ENCODE measurements at regions not wholly inside any gene's neighbourhood (a gene's known extent, or its start where the extent isn't known, plus 50 kb on each side); places are given as distances from the start of the nearest gene placed in this dataset.

DNA sequence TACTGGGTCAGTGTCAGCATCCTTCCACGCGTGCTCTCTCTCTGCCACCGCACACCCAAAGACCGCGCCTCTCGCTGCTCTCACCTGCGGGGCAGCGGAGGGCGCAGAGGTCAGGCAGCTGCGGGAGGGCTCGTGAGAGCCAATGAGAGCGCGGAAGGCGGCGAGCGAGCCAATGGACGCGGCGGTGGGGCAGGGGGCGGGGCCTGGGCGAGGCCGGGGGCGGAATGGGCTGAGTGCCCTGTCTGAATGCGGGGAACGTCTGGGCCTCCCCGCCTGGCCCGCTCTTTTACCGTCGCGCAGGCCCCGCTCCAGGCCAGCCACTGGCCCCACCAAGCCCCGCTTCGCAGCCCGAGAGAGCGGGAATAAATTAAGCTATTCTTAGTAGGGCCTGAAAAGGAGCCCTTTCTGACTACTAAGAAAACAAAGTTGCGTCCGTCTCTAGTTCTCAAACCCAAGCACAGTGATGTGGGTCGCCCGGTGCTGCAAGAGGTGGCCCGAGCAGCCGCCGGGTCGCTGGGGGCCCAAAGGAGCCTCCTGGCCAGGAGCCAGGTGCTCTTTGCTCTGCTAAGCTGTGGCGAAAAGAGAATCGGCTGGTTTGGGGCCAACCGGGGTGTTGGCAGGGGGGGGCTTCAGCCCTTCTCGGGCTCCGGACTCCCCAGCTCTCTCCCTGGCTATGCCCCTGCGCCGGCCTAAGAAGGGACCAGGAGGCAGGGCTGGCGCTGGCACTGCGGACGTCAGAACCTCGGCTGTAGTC, 81.1 kb upstream of the GLI2 start:
- H3K9me2 ChIP-seq (replicated peaks; ENCODE audit: control insufficient read depth, low read length) = no peaks in the 10 kb centered on the region
- H3F3A ChIP-seq (ENCODE audit: control insufficient read depth, insufficient read depth) = no peaks in the 10 kb centered on the region
- peaks cover 4% of the 10 kb centered on the region; the same call in 1 of the 2 replicates for H3K9me3 ChIP-seq (ENCODE audit: control insufficient read depth, insufficient read depth, low read length)
- TF ChIP-seq EZH2phosphoT487 (IDR thresholded peaks at IDR 0.05; ENCODE audit: borderline replicate concordance, low read length) (no peak), CTCF (IDR thresholded peaks at IDR 0.05; ENCODE audit: low read depth, low read length, poor library complexity, severe bottlenecking) (no peak)
- no peaks in the 10 kb centered on the region for H3K79me2 ChIP-seq (ENCODE audit: control insufficient read depth, low read length)
- no peaks in the 10 kb centered on the region for H3K27me3 ChIP-seq (ENCODE audit: control insufficient read depth, low read length)
- no peak overlapping the region for H3K4me2 ChIP-seq (ENCODE audit: low read length)
- no peaks in the 10 kb centered on the region for H4K20me1 ChIP-seq (ENCODE audit: control insufficient read depth, insufficient read depth, low read depth, low read length)
- no peak overlapping the region for H3K27ac ChIP-seq (ENCODE audit: low read depth, low read length)
- H3K4me1 ChIP-seq (ENCODE audit: control insufficient read depth, low read length) = no peaks in the 10 kb centered on the region
- no peak overlapping the region for H3K4me3 ChIP-seq (ENCODE audit: low read length)
- no peaks in the 10 kb centered on the region for H3K36me3 ChIP-seq (ENCODE audit: control insufficient read depth, low read length)

DNA sequence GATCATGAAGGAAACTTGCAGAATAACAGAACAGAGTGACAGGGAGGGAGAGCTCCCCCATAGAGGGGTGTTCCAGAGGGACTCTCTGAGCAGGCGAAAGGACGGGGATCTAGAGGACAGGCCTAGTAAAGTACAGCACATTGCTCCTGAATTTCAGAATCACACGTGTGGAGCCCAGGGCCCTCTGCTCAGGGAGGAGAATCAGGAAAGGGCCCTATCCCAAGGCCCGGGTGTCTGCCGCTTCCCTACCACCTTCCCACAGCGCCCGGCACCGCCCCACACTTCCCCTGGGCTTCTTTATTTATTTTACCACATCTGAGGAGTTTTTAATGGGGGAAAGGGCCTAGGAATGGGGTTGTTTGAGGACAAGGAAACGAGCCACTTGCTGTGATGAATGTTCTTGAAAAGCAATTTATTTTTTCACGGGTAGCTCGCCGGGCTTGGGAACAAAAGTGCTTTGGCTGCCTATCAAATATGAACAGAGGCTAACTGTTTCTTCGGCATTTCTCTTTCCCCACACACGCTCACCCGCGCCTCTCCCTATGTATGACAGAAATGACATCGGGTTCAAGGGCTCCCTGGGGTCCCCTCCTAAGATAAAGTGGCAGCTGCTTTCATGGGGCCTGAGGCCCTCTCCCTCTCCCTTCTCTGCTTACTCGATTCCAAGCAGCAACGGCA, 79.3 kb upstream of the GLI2 start:
- H3K4me3 ChIP-seq (ENCODE audit: low read length) = no peak overlapping the region
- no peaks in the 10 kb centered on the region; the same call in 1 of the 2 replicates for H3K9me3 ChIP-seq (ENCODE audit: control insufficient read depth, insufficient read depth, low read length)
- no peak overlapping the region for H3K4me2 ChIP-seq (ENCODE audit: low read length)
- H4K20me1 ChIP-seq (ENCODE audit: control insufficient read depth, insufficient read depth, low read depth, low read length) = no peaks in the 10 kb centered on the region
- no peaks in the 10 kb centered on the region for H3K36me3 ChIP-seq (ENCODE audit: control insufficient read depth, low read length)
- H3K27me3 ChIP-seq (ENCODE audit: control insufficient read depth, low read length) = no peaks in the 10 kb centered on the region
- no peaks in the 10 kb centered on the region for H3K79me2 ChIP-seq (ENCODE audit: control insufficient read depth, low read length)
- H3F3A ChIP-seq (ENCODE audit: control insufficient read depth, insufficient read depth) = no peaks in the 10 kb centered on the region
- no peaks in the 10 kb centered on the region for H3K4me1 ChIP-seq (ENCODE audit: control insufficient read depth, low read length)
- TF ChIP-seq CTCF (IDR thresholded peaks at IDR 0.05; ENCODE audit: low read depth, low read length, poor library complexity, severe bottlenecking) (no peak), EZH2phosphoT487 (IDR thresholded peaks at IDR 0.05; ENCODE audit: borderline replicate concordance, low read length) (no peak)
- no peak overlapping the region for H3K27ac ChIP-seq (ENCODE audit: low read depth, low read length)
- no peaks in the 10 kb centered on the region for H3K9me2 ChIP-seq (replicated peaks; ENCODE audit: control insufficient read depth, low read length)

GRCh38 chr2:120658042-120658769, 77.5 kb upstream of the GLI2 start:
- no peaks in the 10 kb centered on the region for H4K20me1 ChIP-seq (ENCODE audit: control insufficient read depth, insufficient read depth, low read depth, low read length)
- H3F3A ChIP-seq (ENCODE audit: control insufficient read depth, insufficient read depth) = no peaks in the 10 kb centered on the region
- no peaks in the 10 kb centered on the region for H3K36me3 ChIP-seq (ENCODE audit: control insufficient read depth, low read length)
- H3K4me2 ChIP-seq (ENCODE audit: low read length) = no peak overlapping the region
- H3K79me2 ChIP-seq (ENCODE audit: control insufficient read depth, low read length) = no peaks in the 10 kb centered on the region
- no peaks in the 10 kb centered on the region for H3K27me3 ChIP-seq (ENCODE audit: control insufficient read depth, low read length)
- no peaks in the 10 kb centered on the region for H3K9me3 ChIP-seq (ENCODE audit: control insufficient read depth, insufficient read depth, low read length)
- no peak overlapping the region for H3K4me3 ChIP-seq (ENCODE audit: low read length)
- TF ChIP-seq EZH2phosphoT487 (IDR thresholded peaks at IDR 0.05; ENCODE audit: borderline replicate concordance, low read length) (no peak), CTCF (IDR thresholded peaks at IDR 0.05; ENCODE audit: low read depth, low read length, poor library complexity, severe bottlenecking) (no peak)
- H3K4me1 ChIP-seq (ENCODE audit: control insufficient read depth, low read length) = no peaks in the 10 kb centered on the region
- H3K9me2 ChIP-seq (replicated peaks; ENCODE audit: control insufficient read depth, low read length) = no peaks in the 10 kb centered on the region
- no peak overlapping the region for H3K27ac ChIP-seq (ENCODE audit: low read depth, low read length)
